Spleen (tissue), 7 donors: ENCODE measurements at regions not wholly inside any gene's neighbourhood (a gene's known extent, or its start where the extent isn't known, plus 50 kb on each side); places are given as distances from the start of the nearest gene placed in this dataset.

Experiments
- CTCF ChIP-seq, 11 experiments: fragments of 200-600 bp in 7 of 11; fragments of 450-650 bp in 4 of 11; sonication (generic) in 4 of 11; IDR thresholded peaks in 8 of 11; conservative IDR thresholded peaks in 3 of 11; 1 replicate in 7 of 11; 2 replicates in 4 of 11; pipeline versions ENCODE4 v1.4.0 to v1.8.0; 2016 to 2021; ENCODE audit warnings: antibody characterized with exemption in 11 of 11, inconsistent platforms in 4 of 11, mild to moderate bottlenecking in 1 of 11
- POLR2AphosphoS5 ChIP-seq, 3 donors: sonication (generic); formaldehyde crosslinking; IDR thresholded peaks; one replicate each; pipeline ENCODE4 v1.5.1; 2017; ENCODE audit warnings: antibody characterized with exemption in 3 of 3
- donor health status: DM: no; HTN: no; CAD: no; lungs with moderate emphysema.
- donor health status: DM: no; HTN: no; CAD: no.
- donor health status: DM: no; HTN: no; CAD: no.

DNA sequence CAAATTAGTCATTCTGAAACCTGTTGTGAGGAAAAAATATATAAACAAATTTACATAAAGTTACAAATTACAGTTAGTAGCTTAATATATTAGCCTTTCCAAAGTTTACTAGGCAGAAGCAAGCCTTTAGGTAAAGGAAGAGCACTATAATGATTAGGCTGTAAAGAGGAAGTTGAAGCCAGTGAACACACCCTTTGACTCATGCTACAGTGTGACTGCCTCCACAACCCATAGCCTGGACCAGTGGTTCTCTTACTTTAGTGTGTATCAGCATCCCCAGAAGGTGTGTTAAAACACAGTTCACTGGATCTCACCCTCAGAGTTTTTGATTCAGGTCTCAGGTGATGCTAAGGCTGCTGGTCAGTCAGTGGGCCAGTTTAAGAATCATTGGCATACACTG is 91.4 kb upstream of the DEFB112 start:
- TF ChIP-seq CTCF (IDR thresholded peaks at IDR 0.05 in 8 of 11, conservative IDR thresholded peaks at IDR 0.05 in 3 of 11), result no peak
- TF ChIP-seq POLR2AphosphoS5 (IDR thresholded peaks at IDR 0.05), result no peak
